ENCODE measurements at regions not wholly inside any gene's neighbourhood (a gene's known extent, or its start where the extent isn't known, plus 50 kb on each side); places are given as distances from the start of the nearest gene placed in this dataset.
"Not testable (repeated sequence)": the region's sequence is repeated elsewhere in the genome, so short reads cannot be mapped to it uniquely, and the experiment has no call there.

- Histone ChIP-seq H3K36me3 (ENCODE audit: control insufficient read depth, insufficient read depth, low read length) (no peaks in the 10 kb centered on the region), H3K9me3 (ENCODE audit: control insufficient read depth, low read length) (no peaks in the 10 kb centered on the region), H3K4me3 (ENCODE audit: insufficient read depth, low read depth, low read length, poor library complexity, severe bottlenecking) (no peak overlapping the region), H3K27me3 (replicated peaks; ENCODE audit: control insufficient read depth, insufficient read depth, low read length, poor library complexity, severe bottlenecking) (no peaks in the 10 kb centered on the region), H3K27ac (ENCODE audit: insufficient read depth, low read length, poor library complexity, severe bottlenecking) (no peak overlapping the region), H3K4me1 (ENCODE audit: control insufficient read depth, insufficient read depth, low read length, poor library complexity, severe bottlenecking) (no peaks in the 10 kb centered on the region)
- DNase-seq, result no peak
These were observed 272.6 kb downstream of the RPS4Y2 start for GRCh38 chrY:21028506-21028905.

GRCh38 chrY:21033363-21033762 lies 277.5 kb downstream of the RPS4Y2 start:
- Histone ChIP-seq H3K9me3 (ENCODE audit: control insufficient read depth, low read length) (no peaks in the 10 kb centered on the region), H3K4me1 (ENCODE audit: control insufficient read depth, insufficient read depth, low read length, poor library complexity, severe bottlenecking) (no peaks in the 10 kb centered on the region), H3K4me3 (ENCODE audit: insufficient read depth, low read depth, low read length, poor library complexity, severe bottlenecking) (no peak overlapping the region), H3K27ac (ENCODE audit: insufficient read depth, low read length, poor library complexity, severe bottlenecking) (no peak overlapping the region), H3K36me3 (ENCODE audit: control insufficient read depth, insufficient read depth, low read length) (no peaks in the 10 kb centered on the region), H3K27me3 (replicated peaks; ENCODE audit: control insufficient read depth, insufficient read depth, low read length, poor library complexity, severe bottlenecking) (no peaks in the 10 kb centered on the region)
- no peak for DNase-seq

GRCh38 chrY:21034151-21035061 lies 278.5 kb downstream of the RPS4Y2 start:
- H3K27me3 ChIP-seq (replicated peaks; ENCODE audit: control insufficient read depth, insufficient read depth, low read length, poor library complexity, severe bottlenecking), result no peaks in the 10 kb centered on the region
- no peak overlapping the region for H3K27ac ChIP-seq (ENCODE audit: insufficient read depth, low read length, poor library complexity, severe bottlenecking)
- no peak for DNase-seq
- H3K9me3 ChIP-seq (ENCODE audit: control insufficient read depth, low read length), result no peaks in the 10 kb centered on the region
- no peak overlapping the region for H3K4me3 ChIP-seq (ENCODE audit: insufficient read depth, low read depth, low read length, poor library complexity, severe bottlenecking)
- H3K36me3 ChIP-seq (ENCODE audit: control insufficient read depth, insufficient read depth, low read length), result no peaks in the 10 kb centered on the region
- no peaks in the 10 kb centered on the region for H3K4me1 ChIP-seq (ENCODE audit: control insufficient read depth, insufficient read depth, low read length, poor library complexity, severe bottlenecking)

GRCh38 chrY:21037398-21037797 lies 281.5 kb downstream of the RPS4Y2 start:
- H3K4me1 ChIP-seq (ENCODE audit: control insufficient read depth, insufficient read depth, low read length, poor library complexity, severe bottlenecking); H3K27me3 ChIP-seq (replicated peaks; ENCODE audit: control insufficient read depth, insufficient read depth, low read length, poor library complexity, severe bottlenecking); H3K27ac ChIP-seq (ENCODE audit: insufficient read depth, low read length, poor library complexity, severe bottlenecking); H3K9me3 ChIP-seq (ENCODE audit: control insufficient read depth, low read length); H3K36me3 ChIP-seq (ENCODE audit: control insufficient read depth, insufficient read depth, low read length); DNase-seq; H3K4me3 ChIP-seq (ENCODE audit: insufficient read depth, low read depth, low read length, poor library complexity, severe bottlenecking): not testable (repeated sequence)

GRCh38 chrY:21039811-21040210 lies 283.9 kb downstream of the RPS4Y2 start:
- no peaks in the 10 kb centered on the region for H3K27me3 ChIP-seq (replicated peaks; ENCODE audit: control insufficient read depth, insufficient read depth, low read length, poor library complexity, severe bottlenecking)
- H3K4me3 ChIP-seq (ENCODE audit: insufficient read depth, low read depth, low read length, poor library complexity, severe bottlenecking), result no peak overlapping the region
- H3K36me3 ChIP-seq (ENCODE audit: control insufficient read depth, insufficient read depth, low read length), result no peaks in the 10 kb centered on the region
- H3K27ac ChIP-seq (ENCODE audit: insufficient read depth, low read length, poor library complexity, severe bottlenecking), result no peak overlapping the region
- H3K9me3 ChIP-seq (ENCODE audit: control insufficient read depth, low read length), result no peaks in the 10 kb centered on the region
- DNase-seq, result no peak
- H3K4me1 ChIP-seq (ENCODE audit: control insufficient read depth, insufficient read depth, low read length, poor library complexity, severe bottlenecking), result no peaks in the 10 kb centered on the region

- H3K4me3 ChIP-seq (ENCODE audit: insufficient read depth, low read depth, low read length, poor library complexity, severe bottlenecking); H3K36me3 ChIP-seq (ENCODE audit: control insufficient read depth, insufficient read depth, low read length); DNase-seq: not testable (repeated sequence)
These were observed 284.8 kb downstream of the RPS4Y2 start for GRCh38 chrY:21040711-21041110.

GRCh38 chrY:21073079-21073478 lies 317.2 kb downstream of the RPS4Y2 start:
- Histone ChIP-seq H3K9me3 (ENCODE audit: control insufficient read depth, low read length) (no peaks in the 10 kb centered on the region), H3K4me1 (ENCODE audit: control insufficient read depth, insufficient read depth, low read length, poor library complexity, severe bottlenecking) (no peaks in the 10 kb centered on the region), H3K27ac (ENCODE audit: insufficient read depth, low read length, poor library complexity, severe bottlenecking) (no peak overlapping the region), H3K27me3 (replicated peaks; ENCODE audit: control insufficient read depth, insufficient read depth, low read length, poor library complexity, severe bottlenecking) (no peaks in the 10 kb centered on the region), H3K36me3 (ENCODE audit: control insufficient read depth, insufficient read depth, low read length) (no peaks in the 10 kb centered on the region), H3K4me3 (ENCODE audit: insufficient read depth, low read depth, low read length, poor library complexity, severe bottlenecking) (no peak overlapping the region)
- DNase-seq, result no peak

More at GRCh38 chrY:21040711-21041110, 284.8 kb downstream of the RPS4Y2 start:
- not testable (repeated sequence) for H3K9me3 ChIP-seq (ENCODE audit: control insufficient read depth, low read length); H3K27me3 ChIP-seq (replicated peaks; ENCODE audit: control insufficient read depth, insufficient read depth, low read length, poor library complexity, severe bottlenecking); H3K27ac ChIP-seq (ENCODE audit: insufficient read depth, low read length, poor library complexity, severe bottlenecking); H3K4me1 ChIP-seq (ENCODE audit: control insufficient read depth, insufficient read depth, low read length, poor library complexity, severe bottlenecking)

GRCh38 chrY:21073641-21074260 lies 317.8 kb downstream of the RPS4Y2 start:
- no peaks in the 10 kb centered on the region for H3K27me3 ChIP-seq (replicated peaks; ENCODE audit: control insufficient read depth, insufficient read depth, low read length, poor library complexity, severe bottlenecking)
- H3K9me3 ChIP-seq (ENCODE audit: control insufficient read depth, low read length), result no peaks in the 10 kb centered on the region
- H3K4me3 ChIP-seq (ENCODE audit: insufficient read depth, low read depth, low read length, poor library complexity, severe bottlenecking), result no peak overlapping the region
- DNase-seq, result no peak
- H3K4me1 ChIP-seq (ENCODE audit: control insufficient read depth, insufficient read depth, low read length, poor library complexity, severe bottlenecking), result no peaks in the 10 kb centered on the region
- no peaks in the 10 kb centered on the region for H3K36me3 ChIP-seq (ENCODE audit: control insufficient read depth, insufficient read depth, low read length)
- no peak overlapping the region for H3K27ac ChIP-seq (ENCODE audit: insufficient read depth, low read length, poor library complexity, severe bottlenecking)

- no peaks in the 10 kb centered on the region for H3K9me3 ChIP-seq (ENCODE audit: control insufficient read depth, low read length)
- no peaks in the 10 kb centered on the region for H3K27me3 ChIP-seq (replicated peaks; ENCODE audit: control insufficient read depth, insufficient read depth, low read length, poor library complexity, severe bottlenecking)
- no peaks in the 10 kb centered on the region for H3K36me3 ChIP-seq (ENCODE audit: control insufficient read depth, insufficient read depth, low read length)
- H3K27ac ChIP-seq (ENCODE audit: insufficient read depth, low read length, poor library complexity, severe bottlenecking), result no peak overlapping the region
- no peak overlapping the region for H3K4me3 ChIP-seq (ENCODE audit: insufficient read depth, low read depth, low read length, poor library complexity, severe bottlenecking)
- H3K4me1 ChIP-seq (ENCODE audit: control insufficient read depth, insufficient read depth, low read length, poor library complexity, severe bottlenecking), result no peaks in the 10 kb centered on the region
- no peak for DNase-seq
These were observed 319.8 kb downstream of the RPS4Y2 start for GRCh38 chrY:21075658-21076057.

- H3K4me3 ChIP-seq (ENCODE audit: insufficient read depth, low read depth, low read length, poor library complexity, severe bottlenecking), result no peak overlapping the region
- H3K27ac ChIP-seq (ENCODE audit: insufficient read depth, low read length, poor library complexity, severe bottlenecking), result no peak overlapping the region
- no peaks in the 10 kb centered on the region for H3K9me3 ChIP-seq (ENCODE audit: control insufficient read depth, low read length)
- no peaks in the 10 kb centered on the region for H3K4me1 ChIP-seq (ENCODE audit: control insufficient read depth, insufficient read depth, low read length, poor library complexity, severe bottlenecking)
- no peak for DNase-seq
- no peaks in the 10 kb centered on the region for H3K27me3 ChIP-seq (replicated peaks; ENCODE audit: control insufficient read depth, insufficient read depth, low read length, poor library complexity, severe bottlenecking)
- no peaks in the 10 kb centered on the region for H3K36me3 ChIP-seq (ENCODE audit: control insufficient read depth, insufficient read depth, low read length)
These were observed 323.8 kb downstream of the RPS4Y2 start for GRCh38 chrY:21079670-21080069.
